ENCODE measurements at regions not wholly inside any gene's neighbourhood (a gene's known extent, or its start where the extent isn't known, plus 50 kb on each side); places are given as distances from the start of the nearest gene placed in this dataset.

DNA sequence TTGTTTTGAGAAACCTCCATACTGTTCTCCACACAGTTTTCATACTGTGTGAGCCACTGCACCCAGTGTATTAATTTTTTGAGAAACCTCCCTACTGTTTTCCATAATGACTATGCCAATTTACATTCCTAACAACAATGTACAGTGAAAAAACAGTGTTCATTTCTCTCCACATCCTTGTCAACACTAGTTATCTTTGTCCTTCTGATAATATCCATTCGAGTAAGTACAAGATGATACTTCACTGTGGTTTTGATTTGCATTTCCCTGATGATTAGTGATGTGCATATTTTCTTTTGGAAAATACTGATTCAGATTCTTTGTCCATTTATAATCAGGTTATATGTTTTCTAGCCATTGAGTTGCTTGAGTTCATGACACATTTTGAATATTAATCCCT is 462.0 kb downstream of the CDH11 start:
- H3K4me3 Mint-ChIP-seq, result no peak overlapping the region
- POLR2A ChIA-PET, result no interaction called here
- no peak overlapping the region for H3K27ac Mint-ChIP-seq
- DNase-seq (no peak), ATAC-seq (no peak)
- H3K27me3 Mint-ChIP-seq, result no peaks in the 10 kb centered on the region
- H3K36me3 Mint-ChIP-seq, result no peaks in the 10 kb centered on the region
- H3K9me3 Mint-ChIP-seq, result peaks cover 5 to 47% (median 11%) of the 10 kb centered on the region in 9 donors
- no peaks in the 10 kb centered on the region for H3K4me1 Mint-ChIP-seq

DNA sequence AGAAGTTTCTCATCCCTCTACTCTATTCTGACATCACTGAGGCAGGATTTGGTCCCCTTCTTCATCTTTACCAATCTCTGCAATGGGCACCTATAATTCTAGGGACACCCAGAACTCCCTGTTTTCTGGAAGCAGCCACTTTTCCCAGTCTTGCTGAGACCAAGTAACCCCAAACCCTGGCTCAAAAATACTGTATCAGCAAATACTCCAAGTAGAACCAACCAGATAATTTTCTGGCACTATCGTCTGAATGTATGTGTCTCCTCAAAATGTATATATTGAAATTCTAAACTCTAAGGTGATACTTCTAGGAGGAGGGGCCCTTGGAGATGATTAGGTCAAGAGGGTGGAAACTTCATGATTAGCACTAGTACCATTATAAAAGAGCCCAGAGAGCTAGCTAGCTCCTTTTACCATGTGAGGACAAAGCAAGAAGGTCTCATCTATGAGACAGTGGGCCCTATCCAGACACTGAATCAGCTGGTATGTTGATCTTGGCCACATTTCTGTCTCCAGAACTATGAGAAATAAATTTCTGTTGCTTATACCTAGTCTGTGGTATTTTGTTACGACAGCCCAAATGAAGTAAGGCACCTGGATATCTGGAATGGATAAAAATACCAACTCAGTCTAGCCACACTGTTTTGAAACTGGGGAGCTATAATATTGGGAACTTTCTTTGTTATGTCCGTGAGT is 464.4 kb downstream of the CDH11 start:
- no peak for ATAC-seq

DNA sequence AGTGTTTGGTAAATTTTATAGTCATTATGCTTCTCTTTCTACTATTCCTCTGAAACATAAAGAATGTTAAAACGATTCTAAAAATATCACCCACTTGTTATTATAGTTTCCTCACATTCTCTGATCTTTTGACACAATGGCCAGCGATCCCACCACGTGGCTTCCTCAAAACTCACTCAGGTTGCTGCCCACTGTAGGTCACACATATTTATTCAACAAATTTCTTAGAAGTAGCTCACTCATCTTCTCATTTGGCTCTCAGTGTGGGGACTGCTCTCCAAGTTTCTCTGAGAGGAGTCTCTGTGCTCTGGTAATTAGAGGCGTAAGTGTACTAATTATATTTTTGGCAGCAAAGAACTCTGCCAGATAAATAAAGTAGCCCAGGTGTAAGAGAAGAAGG is 465.4 kb downstream of the CDH11 start:
- Mint-ChIP-seq H3K4me1 (no peaks in the 10 kb centered on the region), H3K4me3 (no peak overlapping the region), H3K27me3 (no peaks in the 10 kb centered on the region), H3K36me3 (no peaks in the 10 kb centered on the region), H3K9me3 (peaks cover 3 to 55% (median 23%) of the 10 kb centered on the region in 9 donors), H3K27ac (no peak overlapping the region)
- DNase-seq, result no peak
- POLR2A ChIA-PET, result no interaction called here
- no peak for ATAC-seq

More for the DNA sequence above, 464.4 kb downstream of the CDH11 start:
- POLR2A ChIA-PET, result no interaction called here
- DNase-seq, result no peak
- no peak overlapping the region for H3K27ac Mint-ChIP-seq
- no peaks in the 10 kb centered on the region for H3K36me3 Mint-ChIP-seq
- no peak overlapping the region for H3K4me3 Mint-ChIP-seq
- H3K4me1 Mint-ChIP-seq, result no peaks in the 10 kb centered on the region
- H3K9me3 Mint-ChIP-seq, result peaks cover 4 to 51% (median 14%) of the 10 kb centered on the region in 9 donors
- no peaks in the 10 kb centered on the region for H3K27me3 Mint-ChIP-seq

DNA sequence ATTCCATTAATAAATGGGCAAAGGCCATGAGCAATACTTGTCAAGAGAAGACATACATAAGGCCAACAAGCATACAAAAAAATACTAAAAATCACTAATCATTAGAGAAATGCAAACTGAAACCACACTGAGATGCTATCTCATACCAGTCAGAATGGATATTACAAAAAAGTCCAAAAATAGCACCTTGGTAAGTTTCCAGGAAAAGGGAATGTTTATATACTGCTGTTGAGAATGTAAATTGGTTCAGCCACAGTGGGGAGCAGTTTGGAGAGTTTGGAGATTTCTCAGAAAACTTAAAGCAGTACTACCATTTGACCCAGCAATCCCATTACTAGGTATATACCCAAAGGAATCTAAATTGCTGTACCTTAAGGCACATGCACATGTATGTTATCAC is 467.7 kb downstream of the CDH11 start:
- peaks cover 0 to 11% (median 0%) of the 10 kb centered on the region in 3 donors for H3K36me3 Mint-ChIP-seq

DNA sequence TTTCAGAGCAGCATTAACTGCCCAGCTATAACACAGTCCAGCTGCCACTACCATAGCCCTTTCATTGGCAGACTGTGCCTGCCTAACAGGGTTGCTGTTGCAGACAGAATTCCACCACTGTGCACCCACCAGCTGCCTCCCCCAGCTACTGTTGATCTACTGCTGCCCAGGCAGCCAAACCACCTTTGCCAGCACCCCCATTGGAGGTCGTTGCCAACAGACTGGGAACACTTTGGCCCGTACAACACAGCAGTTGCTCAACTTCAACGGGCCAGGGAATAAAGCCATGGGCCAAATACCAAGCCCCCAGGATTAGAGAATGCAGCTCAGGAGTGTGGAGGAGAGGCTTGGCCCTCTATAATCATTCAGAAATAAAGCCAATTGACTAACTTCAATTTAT is 473.6 kb downstream of the CDH11 start:
- no peak for ATAC-seq
- Mint-ChIP-seq H3K9me3 (peaks cover 13 to 57% (median 30%) of the 10 kb centered on the region in 9 donors), H3K27me3 (peaks cover 0 to 2% (median 0%) of the 10 kb centered on the region in 5 donors), H3K4me3 (no peak overlapping the region), H3K4me1 (no peaks in the 10 kb centered on the region), H3K36me3 (peaks cover 0 to 16% (median 0%) of the 10 kb centered on the region in 3 donors), H3K27ac (no peak overlapping the region)
- POLR2A ChIA-PET, result no interaction called here
- no peak for DNase-seq

More for the DNA sequence above, 467.7 kb downstream of the CDH11 start:
- DNase-seq (no peak), ATAC-seq (no peak)
- H3K27ac Mint-ChIP-seq, result no peak overlapping the region
- POLR2A ChIA-PET, result no interaction called here
- H3K27me3 Mint-ChIP-seq, result no peaks in the 10 kb centered on the region
- H3K4me3 Mint-ChIP-seq, result no peak overlapping the region
- no peaks in the 10 kb centered on the region for H3K4me1 Mint-ChIP-seq
- peaks cover 7 to 64% (median 30%) of the 10 kb centered on the region in 9 donors for H3K9me3 Mint-ChIP-seq

DNA sequence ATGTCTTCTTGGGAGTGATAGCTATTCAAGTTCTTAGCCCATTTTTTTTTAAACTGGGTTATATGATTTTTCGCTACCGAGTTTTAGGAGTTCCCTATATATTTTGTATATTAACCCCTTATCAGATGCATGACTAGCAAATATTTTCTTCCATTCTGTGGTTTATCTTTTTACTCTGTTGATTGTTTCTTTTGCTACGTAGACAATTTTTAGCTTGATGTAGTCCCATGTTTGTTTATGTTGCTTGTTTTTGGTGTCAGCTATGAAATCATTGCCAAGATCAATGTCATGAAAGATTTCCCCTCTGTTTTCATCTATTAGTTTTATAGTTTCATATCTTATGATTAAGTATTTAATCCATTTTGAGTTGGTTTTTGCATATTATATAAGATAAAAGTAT is 480.5 kb downstream of the CDH11 start:
- ATAC-seq (no peak), DNase-seq (no peak)
- peaks cover 7 to 35% (median 11%) of the 10 kb centered on the region in 9 donors for H3K9me3 Mint-ChIP-seq
- POLR2A ChIA-PET, result no interaction called here
- no peak overlapping the region for H3K4me3 Mint-ChIP-seq
- no peaks in the 10 kb centered on the region for H3K36me3 Mint-ChIP-seq
- peaks cover 0 to 2% (median 0%) of the 10 kb centered on the region in 4 donors for H3K4me1 Mint-ChIP-seq
- no peaks in the 10 kb centered on the region for H3K27me3 Mint-ChIP-seq
- no peak overlapping the region for H3K27ac Mint-ChIP-seq

DNA sequence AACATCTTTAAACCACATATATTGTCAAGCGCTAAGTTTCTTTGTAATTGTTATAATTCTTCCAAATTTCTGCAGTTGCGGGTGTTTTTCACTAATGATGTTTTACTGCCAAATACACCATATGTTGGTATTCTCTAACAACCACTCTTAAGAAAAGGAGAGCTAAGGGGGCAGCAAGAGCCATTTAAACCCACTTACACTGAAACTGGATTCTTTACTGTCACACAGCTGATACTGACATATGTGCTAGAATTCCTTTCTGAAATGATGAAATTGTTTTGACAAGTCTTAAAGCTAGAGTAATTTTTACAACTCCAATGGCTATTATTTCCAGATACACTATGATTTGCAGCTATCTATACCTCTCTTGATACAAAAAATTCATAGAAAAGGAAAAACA is 483.1 kb downstream of the CDH11 start:
- H3K36me3 Mint-ChIP-seq, result no peaks in the 10 kb centered on the region
- H3K27ac Mint-ChIP-seq, result no peak overlapping the region
- H3K9me3 Mint-ChIP-seq, result peaks cover 7 to 24% (median 11%) of the 10 kb centered on the region in 9 donors
- ATAC-seq (no peak), DNase-seq (no peak)
- no peaks in the 10 kb centered on the region for H3K27me3 Mint-ChIP-seq
- H3K4me1 Mint-ChIP-seq, result peaks cover 0 to 2% (median 0%) of the 10 kb centered on the region in 4 donors
- no peak overlapping the region for H3K4me3 Mint-ChIP-seq
- POLR2A ChIA-PET, result no interaction called here

DNA sequence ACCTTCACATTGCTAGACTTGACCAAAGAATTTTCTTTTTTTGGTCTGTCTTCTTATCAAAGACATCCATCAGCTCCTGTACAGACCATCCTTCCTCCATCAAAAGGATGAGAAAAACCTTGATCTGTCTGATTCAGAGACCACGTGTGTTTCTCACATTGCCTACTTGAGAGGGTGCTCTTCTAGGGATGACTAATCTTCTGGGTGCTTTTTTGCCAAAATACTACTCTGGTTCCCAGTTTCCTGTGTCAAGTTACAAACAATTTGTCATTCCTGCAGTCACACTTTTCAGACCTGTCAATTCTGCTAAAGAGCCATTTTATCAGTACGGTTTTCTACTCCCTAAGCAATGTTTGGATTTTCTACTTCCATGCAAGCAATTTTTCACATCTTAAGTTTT is 492.2 kb downstream of the CDH11 start:
- Mint-ChIP-seq H3K36me3 (peaks cover 0 to 4% (median 0%) of the 10 kb centered on the region in 3 donors), H3K4me3 (no peak overlapping the region), H3K9me3 (peaks cover 8 to 30% (median 15%) of the 10 kb centered on the region in 9 donors), H3K27ac (no peak overlapping the region), H3K27me3 (no peaks in the 10 kb centered on the region), H3K4me1 (no peaks in the 10 kb centered on the region)
- POLR2A ChIA-PET, result no interaction called here
- no peak for ATAC-seq
- DNase-seq, result no peak

DNA sequence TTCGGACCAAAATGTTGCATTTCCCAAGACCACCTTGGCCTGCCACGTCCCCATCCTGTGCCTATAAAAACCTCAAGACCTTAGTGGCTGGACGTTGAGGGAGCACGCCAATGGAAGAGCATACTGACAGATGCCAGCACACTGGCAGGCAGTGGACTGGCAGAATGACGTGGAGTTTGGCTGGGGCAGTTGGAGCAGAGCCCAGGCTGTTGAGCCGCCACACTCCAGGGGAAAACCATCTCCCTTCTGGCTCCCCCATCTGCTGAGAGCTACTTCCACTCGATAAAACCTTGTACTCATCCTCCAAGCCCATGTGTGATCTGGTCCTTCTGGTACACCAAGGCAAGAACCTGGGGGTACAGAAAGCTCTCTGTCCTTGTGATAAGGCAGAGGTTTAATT is 494.1 kb downstream of the CDH11 start:
- H3K27ac Mint-ChIP-seq, result no peak overlapping the region
- ATAC-seq, result no peak
- peaks cover 6 to 33% (median 13%) of the 10 kb centered on the region in 9 donors for H3K9me3 Mint-ChIP-seq
- POLR2A ChIA-PET, result no interaction called here
- H3K36me3 Mint-ChIP-seq, result peaks cover 0 to under 1% (median 0%) of the 10 kb centered on the region in 3 donors
- no peak overlapping the region for H3K4me3 Mint-ChIP-seq
- DNase-seq, result no peak
- H3K4me1 Mint-ChIP-seq, result no peaks in the 10 kb centered on the region
- H3K27me3 Mint-ChIP-seq, result no peaks in the 10 kb centered on the region

DNA sequence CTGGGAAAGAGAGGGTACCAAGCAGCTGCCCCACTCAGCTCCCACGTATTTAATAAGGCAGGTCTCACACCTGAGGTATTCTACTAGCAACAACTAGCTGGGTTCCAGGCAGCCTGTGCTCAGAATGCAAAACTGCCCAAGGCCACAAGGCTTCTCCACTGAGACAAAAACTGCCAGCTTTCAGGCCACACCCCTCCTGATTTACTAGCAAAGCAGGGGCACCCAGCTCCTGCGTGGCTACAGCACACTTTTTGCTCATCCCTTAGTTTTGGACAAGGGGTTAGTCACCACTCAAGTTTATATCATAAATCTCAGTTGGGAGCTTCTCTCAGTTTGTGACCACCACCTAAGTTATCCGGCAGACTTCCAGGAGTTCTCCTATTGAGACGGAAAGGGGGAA is 494.6 kb downstream of the CDH11 start:
- no peaks in the 10 kb centered on the region for H3K27me3 Mint-ChIP-seq
- H3K9me3 Mint-ChIP-seq, result peaks cover 8 to 36% (median 17%) of the 10 kb centered on the region in 9 donors
- no peak overlapping the region for H3K27ac Mint-ChIP-seq
- no peaks in the 10 kb centered on the region for H3K36me3 Mint-ChIP-seq
- H3K4me3 Mint-ChIP-seq, result no peak overlapping the region
- POLR2A ChIA-PET, result no interaction called here
- no peak for DNase-seq
- ATAC-seq, result no peak
- H3K4me1 Mint-ChIP-seq, result no peaks in the 10 kb centered on the region

DNA sequence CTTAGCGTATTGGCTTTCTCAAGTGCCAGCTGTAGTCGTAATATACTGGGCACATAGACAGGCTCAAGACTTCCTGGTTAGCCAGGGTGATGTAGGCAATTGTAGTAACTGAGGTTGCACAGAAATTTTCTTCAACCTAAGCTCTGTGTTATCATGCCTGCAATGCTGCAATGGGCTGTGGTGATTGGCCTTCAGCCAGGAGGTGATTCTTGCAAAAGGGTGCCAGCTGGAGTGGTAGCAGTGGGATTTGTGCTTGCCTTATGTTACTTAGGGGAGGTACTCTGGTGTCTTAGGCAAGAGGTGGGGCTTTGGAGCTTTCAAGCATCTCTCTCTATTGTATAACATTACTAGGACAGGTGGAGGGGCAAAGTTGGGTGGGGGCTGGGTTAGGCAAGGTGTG is 495.1 kb downstream of the CDH11 start:
- Mint-ChIP-seq H3K9me3 (peaks cover 8 to 41% (median 21%) of the 10 kb centered on the region in 9 donors), H3K27me3 (no peaks in the 10 kb centered on the region), H3K4me1 (no peaks in the 10 kb centered on the region), H3K36me3 (no peaks in the 10 kb centered on the region), H3K27ac (no peak overlapping the region), H3K4me3 (no peak overlapping the region)
- POLR2A ChIA-PET, result no interaction called here
- DNase-seq (no peak), ATAC-seq (no peak)

DNA sequence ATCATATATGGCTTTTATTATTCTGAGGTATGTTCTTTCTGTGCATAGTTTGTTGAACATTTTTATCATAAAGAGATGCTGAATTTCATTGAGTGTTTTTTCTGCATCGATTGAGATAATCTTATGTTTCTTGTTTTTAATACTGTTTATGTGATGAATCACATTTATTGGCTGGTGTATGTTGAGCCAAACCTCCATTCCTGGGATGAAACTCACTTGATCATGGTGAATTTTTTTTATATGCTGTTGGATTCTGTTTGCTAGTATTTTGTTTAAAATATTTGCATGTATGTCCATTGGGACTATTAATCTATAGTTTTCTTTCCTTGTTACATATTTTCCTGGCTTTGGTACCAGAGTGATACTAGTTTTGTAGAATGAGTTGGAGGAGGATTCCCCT is 500.2 kb downstream of the CDH11 start:
- no peak for DNase-seq
- Mint-ChIP-seq H3K27ac (no peak overlapping the region), H3K4me1 (no peaks in the 10 kb centered on the region), H3K9me3 (peaks cover 6 to 55% (median 22%) of the 10 kb centered on the region in 9 donors), H3K4me3 (no peak overlapping the region), H3K36me3 (no peaks in the 10 kb centered on the region), H3K27me3 (no peaks in the 10 kb centered on the region)
- POLR2A ChIA-PET, result no interaction called here
- no peak for ATAC-seq

DNA sequence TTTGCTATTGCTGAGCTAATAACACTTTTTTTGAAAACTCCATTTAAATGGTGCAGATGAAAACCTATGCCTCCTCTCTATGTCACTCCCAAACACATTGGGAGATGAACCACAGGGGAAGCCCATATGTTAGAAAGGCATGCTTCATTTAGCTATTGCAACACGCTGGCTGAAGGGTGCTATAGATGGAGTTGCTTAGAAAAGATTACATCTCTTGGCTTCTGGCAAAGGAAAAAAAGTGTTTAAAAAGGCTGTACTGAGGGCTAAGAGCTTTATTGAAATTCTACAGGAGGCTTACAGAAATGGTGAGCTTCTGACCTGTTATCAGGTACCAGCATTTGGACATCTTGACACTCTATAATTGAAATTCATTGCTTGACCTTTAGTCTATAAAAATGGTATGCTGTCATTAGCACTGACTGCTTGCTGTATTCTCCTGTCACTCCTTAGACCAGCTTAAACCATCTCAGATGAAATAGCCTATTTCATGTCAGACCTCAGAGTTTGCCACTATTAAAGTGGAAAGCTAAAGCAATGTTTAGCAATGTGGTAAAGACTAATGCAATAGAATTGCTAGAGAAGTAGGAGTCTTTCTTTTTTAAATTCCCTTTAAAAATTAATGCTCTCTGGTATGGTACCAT is 503.9 kb downstream of the CDH11 start:
- Mint-ChIP-seq H3K27me3 (no peaks in the 10 kb centered on the region), H3K36me3 (peaks cover 0 to 10% (median 0%) of the 10 kb centered on the region in 3 donors), H3K27ac (no peak overlapping the region), H3K9me3 (peaks cover 9 to 69% (median 27%) of the 10 kb centered on the region in 9 donors), H3K4me1 (no peaks in the 10 kb centered on the region), H3K4me3 (no peak overlapping the region)
- DNase-seq, result no peak
- ATAC-seq, result no peak
- POLR2A ChIA-PET, result no interaction called here
